Fibroblast of lung (primary cell): ENCODE measurements at regions not wholly inside any gene's neighbourhood (a gene's known extent, or its start where the extent isn't known, plus 50 kb on each side); places are given as distances from the start of the nearest gene placed in this dataset.

Source experiments
- DNase-seq, 2 donors: peaks; one replicate each; pipeline versions ENCODE4 v3.0.0 to v3.0.0-alpha.2; 2010; ENCODE audit warnings: low read depth in 2 of 2
- H2AFZ ChIP-seq: 2 replicates; pipeline ENCODE4 v1.5.1; 2012; ENCODE audit warnings: low read length, control low read depth, inconsistent platforms
- H3K27ac ChIP-seq: 2 replicates; pipeline ENCODE4 v1.5.1; 2011; ENCODE audit warnings: low read length, control low read depth; ENCODE audit not compliant: insufficient read depth
- H3K27me3 ChIP-seq: 2 replicates; pipeline ENCODE4 v1.5.1; 2011; ENCODE audit warnings: mild to moderate bottlenecking, low read length; ENCODE audit not compliant: control insufficient read depth, insufficient read depth
- H3K36me3 ChIP-seq: 2 replicates; pipeline ENCODE4 v1.5.1; 2011; ENCODE audit warnings: low read length; ENCODE audit not compliant: control insufficient read depth, insufficient read depth
- H3K4me1 ChIP-seq: 2 replicates; pipeline ENCODE4 v1.5.1; 2011; ENCODE audit warnings: low read length; ENCODE audit not compliant: control insufficient read depth, insufficient read depth; ENCODE audit errors: extremely low read depth
- H3K4me2 ChIP-seq: 2 replicates; pipeline ENCODE4 v1.5.1; 2011; ENCODE audit warnings: low read length, control low read depth; ENCODE audit not compliant: insufficient read depth; ENCODE audit errors: extremely low read depth
- H3K4me3 ChIP-seq, 4 experiments: fragments of 200-600 bp in 1 of 4; sonication (generic) in 1 of 4; replicated peaks in 1 of 4; 2 replicates each; pipeline ENCODE4 v1.5.1; 2011 to 2016; ENCODE audit warnings: low read length in 4 of 4, low read depth in 3 of 4, mild to moderate bottlenecking in 3 of 4, control low read depth in 2 of 4, inconsistent platforms in 1 of 4, mixed read lengths in 1 of 4; ENCODE audit not compliant: insufficient read depth in 1 of 4; ENCODE audit errors: control extremely low read depth in 1 of 4
- H3K79me2 ChIP-seq: 2 replicates; pipeline ENCODE4 v1.5.1; 2012; ENCODE audit warnings: mild to moderate bottlenecking, low read length, inconsistent platforms; ENCODE audit not compliant: control insufficient read depth, insufficient read depth
- H3K9ac ChIP-seq: 2 replicates; pipeline ENCODE4 v1.5.1; 2011; ENCODE audit warnings: mild to moderate bottlenecking, low read length, control low read depth; ENCODE audit not compliant: insufficient read depth
- H3K9me3 ChIP-seq: 2 replicates; pipeline ENCODE4 v1.5.1; 2012; ENCODE audit warnings: low read depth, low read length; ENCODE audit not compliant: control insufficient read depth, insufficient read depth
- H4K20me1 ChIP-seq: 2 replicates; pipeline ENCODE4 v1.5.1; 2011; ENCODE audit warnings: low read length; ENCODE audit not compliant: control insufficient read depth, insufficient read depth; ENCODE audit errors: extremely low read depth
- EZH2 ChIP-seq: IDR thresholded peaks from 2 replicates; pipeline ENCODE4 v1.5.1; 2012; ENCODE audit warnings: low read length, control low read depth, mild to moderate bottlenecking; ENCODE audit errors: missing control alignments
- TF ChIP-seq, protein P1 (sequence below), 2 donors: IDR thresholded peaks in 1 of 2; conservative IDR thresholded peaks in 1 of 2; 1 replicate in 1 of 2; 2 replicates in 1 of 2; pipeline ENCODE4 v1.5.1; 2011 to 2012; ENCODE audit warnings: low read length in 2 of 2, control low read depth in 1 of 2, inconsistent platforms in 1 of 2, low read depth in 1 of 2, mild to moderate bottlenecking in 1 of 2

DNA sequence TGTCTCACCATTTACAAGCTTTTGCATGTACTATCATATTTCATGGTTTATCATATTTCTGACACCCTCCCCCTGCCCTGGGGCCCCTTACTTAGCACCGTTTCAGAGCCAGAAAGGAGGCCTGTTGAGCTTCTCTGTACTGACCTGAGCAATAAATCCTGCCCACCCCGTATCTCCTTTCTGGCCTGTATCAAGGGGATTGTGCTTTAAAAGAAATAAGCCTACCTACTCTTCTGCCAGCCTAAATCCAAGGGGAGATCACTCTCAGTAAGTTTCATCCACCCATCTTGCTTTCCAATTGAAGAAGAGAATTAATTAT is 54.0 kb upstream of the FST start:
- Histone ChIP-seq H4K20me1 (no peaks in the 10 kb centered on the region), H2AFZ (no peak overlapping the region), H3K9me3 (no peaks in the 10 kb centered on the region), H3K4me2 (no peak overlapping the region), H3K27ac (no peak overlapping the region), H3K79me2 (no peaks in the 10 kb centered on the region), H3K4me1 (peaks cover 34% of the 10 kb centered on the region), H3K9ac (no peak overlapping the region), H3K36me3 (no peaks in the 10 kb centered on the region), H3K4me3 (no peak overlapping the region), H3K27me3 (no peaks in the 10 kb centered on the region)
- DNase-seq: no peak
- TF ChIP-seq, protein P1, sequence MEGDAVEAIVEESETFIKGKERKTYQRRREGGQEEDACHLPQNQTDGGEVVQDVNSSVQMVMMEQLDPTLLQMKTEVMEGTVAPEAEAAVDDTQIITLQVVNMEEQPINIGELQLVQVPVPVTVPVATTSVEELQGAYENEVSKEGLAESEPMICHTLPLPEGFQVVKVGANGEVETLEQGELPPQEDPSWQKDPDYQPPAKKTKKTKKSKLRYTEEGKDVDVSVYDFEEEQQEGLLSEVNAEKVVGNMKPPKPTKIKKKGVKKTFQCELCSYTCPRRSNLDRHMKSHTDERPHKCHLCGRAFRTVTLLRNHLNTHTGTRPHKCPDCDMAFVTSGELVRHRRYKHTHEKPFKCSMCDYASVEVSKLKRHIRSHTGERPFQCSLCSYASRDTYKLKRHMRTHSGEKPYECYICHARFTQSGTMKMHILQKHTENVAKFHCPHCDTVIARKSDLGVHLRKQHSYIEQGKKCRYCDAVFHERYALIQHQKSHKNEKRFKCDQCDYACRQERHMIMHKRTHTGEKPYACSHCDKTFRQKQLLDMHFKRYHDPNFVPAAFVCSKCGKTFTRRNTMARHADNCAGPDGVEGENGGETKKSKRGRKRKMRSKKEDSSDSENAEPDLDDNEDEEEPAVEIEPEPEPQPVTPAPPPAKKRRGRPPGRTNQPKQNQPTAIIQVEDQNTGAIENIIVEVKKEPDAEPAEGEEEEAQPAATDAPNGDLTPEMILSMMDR (conservative IDR thresholded peaks at IDR 0.05 in 1 of 2, IDR thresholded peaks at IDR 0.05 in 1 of 2; ENCODE audit: low read depth in 1 of 2, low read length in 2 of 2): no peak
- no peak for TF ChIP-seq EZH2

DNA sequence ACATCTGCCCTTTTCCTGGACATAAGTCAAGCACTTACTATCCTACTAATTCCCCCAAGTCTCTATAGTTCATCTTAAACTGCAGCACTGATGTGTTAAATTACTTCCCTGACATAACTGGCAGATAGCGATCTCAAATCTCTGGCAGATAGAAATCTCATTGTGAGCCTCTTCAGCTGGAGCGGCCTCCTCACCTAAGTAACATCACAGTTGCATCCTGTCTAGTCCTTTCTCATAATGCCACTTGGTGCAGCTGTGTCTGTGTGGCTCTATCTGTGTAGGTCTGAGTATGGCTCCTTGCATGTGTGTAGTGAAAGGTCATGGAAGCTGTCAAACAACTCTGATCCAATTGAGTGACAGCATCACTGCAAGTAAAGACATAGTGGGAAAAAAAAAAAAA is 53.6 kb upstream of the FST start:
- no peak for DNase-seq
- H3K27me3 ChIP-seq: no peaks in the 10 kb centered on the region
- H3K36me3 ChIP-seq: no peaks in the 10 kb centered on the region
- no peaks in the 10 kb centered on the region for H3K9me3 ChIP-seq
- H3K27ac ChIP-seq: no peak overlapping the region
- no peaks in the 10 kb centered on the region for H4K20me1 ChIP-seq
- no peak overlapping the region for H2AFZ ChIP-seq
- H3K4me1 ChIP-seq: peaks cover 37% of the 10 kb centered on the region
- no peak for TF ChIP-seq EZH2
- TF ChIP-seq, protein P1 (conservative IDR thresholded peaks at IDR 0.05 in 1 of 2, IDR thresholded peaks at IDR 0.05 in 1 of 2; ENCODE audit: low read depth in 1 of 2, low read length in 2 of 2): no peak
- no peak overlapping the region for H3K4me2 ChIP-seq
- no peak overlapping the region for H3K9ac ChIP-seq
- no peak overlapping the region for H3K4me3 ChIP-seq
- no peaks in the 10 kb centered on the region for H3K79me2 ChIP-seq

DNA sequence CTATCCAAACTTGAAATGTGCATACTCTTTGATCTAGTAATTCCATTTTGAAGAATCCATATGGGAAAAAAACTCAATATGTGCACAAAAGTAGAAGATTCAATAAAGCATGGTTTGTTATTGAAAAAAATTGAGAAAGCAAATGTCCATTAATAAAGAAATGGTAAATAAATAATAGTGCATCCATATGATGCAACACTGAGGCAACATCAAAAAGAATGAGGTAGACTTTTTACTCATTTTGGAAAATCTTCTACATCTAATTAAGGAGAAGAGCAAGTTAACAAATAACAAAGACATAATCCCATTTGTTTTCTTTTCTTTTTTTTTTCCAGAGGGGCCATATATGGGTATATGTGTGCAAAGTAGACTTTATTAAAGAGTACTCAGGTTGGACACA is 52.5 kb upstream of the FST start:
- Histone ChIP-seq H3K9ac (no peak overlapping the region), H4K20me1 (no peaks in the 10 kb centered on the region), H3K27me3 (no peaks in the 10 kb centered on the region), H3K4me1 (peaks cover 31% of the 10 kb centered on the region), H2AFZ (no peak overlapping the region), H3K79me2 (no peaks in the 10 kb centered on the region), H3K27ac (no peak overlapping the region), H3K4me2 (no peak overlapping the region), H3K4me3 (no peak overlapping the region), H3K9me3 (no peaks in the 10 kb centered on the region), H3K36me3 (no peaks in the 10 kb centered on the region)
- TF ChIP-seq, protein P1 (conservative IDR thresholded peaks at IDR 0.05 in 1 of 2, IDR thresholded peaks at IDR 0.05 in 1 of 2; ENCODE audit: low read depth in 1 of 2, low read length in 2 of 2): no peak
- no peak for TF ChIP-seq EZH2
- peak in 1 of 2 donors; percentile 35 for DNase-seq
